Activated B cell treated with CpG ODN at 0.5 μM for 24 hours (primary cell): ENCODE measurements at regions not wholly inside any gene's neighbourhood (a gene's known extent, or its start where the extent isn't known, plus 50 kb on each side); places are given as distances from the start of the nearest gene placed in this dataset.

Experiments used
- ATAC-seq: fragments of 200-7000 bp; cut with Tn5 transposase; one replicate; pipeline ENCODE4 v1.10.0; 2021; ENCODE audit warnings: low read depth, mild to moderate bottlenecking, moderate library complexity
- CTCF ChIA-PET: fragments of 350-600 bp; sonication (Branson Sonifier 250); formaldehyde crosslinking; loops from one replicate; lab custom pipeline; 2021; ENCODE audit warnings: antibody characterized with exemption; lab: Charles Lee
- POLR2A ChIA-PET: fragments of 350-600 bp; sonication (Branson Sonifier 250); formaldehyde crosslinking; loops from one replicate; lab custom pipeline; 2021; ENCODE audit warnings: antibody characterized with exemption; lab: Charles Lee
- DNase-seq: peaks from one replicate; pipeline ENCODE4 v3.0.0; 2022
- H3K27ac Mint-ChIP-seq: one replicate; pipeline ENCODE4 v1.8.0; 2020; ENCODE audit warnings: mixed read lengths
- H3K27me3 Mint-ChIP-seq: one replicate; pipeline ENCODE4 v1.8.0; 2021; ENCODE audit warnings: mixed read lengths
- H3K36me3 Mint-ChIP-seq: one replicate; pipeline ENCODE4 v1.8.0; 2021; ENCODE audit warnings: low read depth, mixed read lengths
- H3K4me1 Mint-ChIP-seq: one replicate; pipeline ENCODE4 v1.8.0; 2021; ENCODE audit warnings: mixed read lengths
- H3K4me3 Mint-ChIP-seq: one replicate; pipeline ENCODE4 v1.8.0; 2020; ENCODE audit warnings: mild to moderate bottlenecking, mixed read lengths
- H3K9me3 Mint-ChIP-seq: one replicate; pipeline ENCODE4 v1.8.0; 2020; ENCODE audit warnings: mixed read lengths
- CTCF ChIP-seq: fragments of 200-600 bp; IDR thresholded peaks from one replicate; pipeline ENCODE4 v1.8.0; 2022; ENCODE audit warnings: antibody characterized with exemption, mild to moderate bottlenecking
- intact Hi-C: fragments of 100-400 bp; cut with micrococcal nuclease; formaldehyde crosslinking; loops from one replicate; pipeline ENCODE4 v1.15.1; 2024

GRCh38 chr7:85456254-85456653 is 269.4 kb upstream of the SEMA3D start:
- Mint-ChIP-seq H3K9me3 (no peaks in the 10 kb centered on the region), H3K27ac (no peak overlapping the region), H3K36me3 (no peaks in the 10 kb centered on the region), H3K27me3 (no peaks in the 10 kb centered on the region), H3K4me3 (no peak overlapping the region), H3K4me1 (no peaks in the 10 kb centered on the region)
- intact Hi-C loops, result no loop called here
- CTCF ChIA-PET, result no interaction called here
- TF ChIP-seq CTCF, result no peak
- POLR2A ChIA-PET, result no interaction called here
- DNase-seq, result no peak
- ATAC-seq, result no peak

DNA sequence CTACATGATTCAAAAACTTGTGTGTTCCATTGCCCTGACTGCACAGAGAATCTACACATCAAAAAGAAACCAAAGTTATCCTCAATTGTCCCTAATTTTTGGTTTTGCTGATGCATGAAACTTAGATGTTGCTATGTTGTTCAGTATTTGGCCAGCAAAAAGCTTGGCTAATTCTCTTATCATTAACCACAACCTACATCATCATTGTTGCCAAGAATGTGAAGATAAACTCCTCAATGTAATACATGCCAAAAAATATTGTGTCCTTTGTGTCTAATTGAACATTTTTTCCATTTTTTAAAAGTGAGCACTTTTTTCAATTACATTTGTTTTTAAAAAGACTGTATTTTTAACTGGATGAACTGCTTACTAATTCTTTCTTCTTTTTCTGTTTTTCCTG is 268.0 kb upstream of the SEMA3D start:
- ATAC-seq (no peak), DNase-seq (no peak)
- CTCF ChIA-PET, result interaction anchor here (1.1 kb wide), 1 partner anchor 413 kb away, joined by 3 read pairs; no protein-coding TSS in a partner anchor
- intact Hi-C loops, result no loop called here
- Mint-ChIP-seq H3K4me3 (no peak overlapping the region), H3K4me1 (no peaks in the 10 kb centered on the region), H3K27me3 (no peaks in the 10 kb centered on the region), H3K27ac (no peak overlapping the region), H3K9me3 (no peaks in the 10 kb centered on the region), H3K36me3 (no peaks in the 10 kb centered on the region)
- TF ChIP-seq CTCF, result no peak
- POLR2A ChIA-PET, result no interaction called here

- no peaks in the 10 kb centered on the region for H3K27me3 Mint-ChIP-seq
- H3K9me3 Mint-ChIP-seq, result no peaks in the 10 kb centered on the region
- no peak overlapping the region for H3K4me3 Mint-ChIP-seq
- no peaks in the 10 kb centered on the region for H3K4me1 Mint-ChIP-seq
- ChIA-PET CTCF (no interaction called here), POLR2A (no interaction called here)
- H3K36me3 Mint-ChIP-seq, result no peaks in the 10 kb centered on the region
- H3K27ac Mint-ChIP-seq, result no peak overlapping the region
- no peak for TF ChIP-seq CTCF
- no peak for DNase-seq
- ATAC-seq, result no peak
- intact Hi-C loops, result no loop called here
Measured at GRCh38 chr7:85452674-85453073, 265.8 kb upstream of the SEMA3D start.

DNA sequence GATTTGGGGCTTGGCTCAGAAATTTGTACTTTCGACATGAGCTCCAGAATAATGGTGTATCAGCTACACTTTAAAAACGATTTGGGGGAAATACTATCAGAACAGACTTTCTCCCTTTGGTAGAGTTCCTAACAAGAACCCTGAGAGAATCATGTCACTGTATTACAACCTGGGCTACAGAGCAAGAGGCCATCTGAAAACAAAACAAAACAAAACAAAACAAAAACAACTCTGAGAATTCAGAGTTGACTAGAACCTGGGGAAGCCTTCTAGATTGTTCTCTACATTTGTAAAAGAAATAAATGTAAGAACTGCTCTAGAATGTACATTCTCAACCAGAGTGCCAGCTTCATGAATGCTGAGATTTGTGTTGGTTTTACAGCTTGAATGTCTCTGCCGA is 262.6 kb upstream of the SEMA3D start:
- POLR2A ChIA-PET, result no interaction called here
- H3K4me1 Mint-ChIP-seq, result no peaks in the 10 kb centered on the region
- no peaks in the 10 kb centered on the region for H3K36me3 Mint-ChIP-seq
- DNase-seq (no peak), ATAC-seq (no peak)
- H3K9me3 Mint-ChIP-seq, result no peaks in the 10 kb centered on the region
- H3K4me3 Mint-ChIP-seq, result no peak overlapping the region
- intact Hi-C loops, result no loop called here
- no peak for TF ChIP-seq CTCF
- H3K27me3 Mint-ChIP-seq, result no peaks in the 10 kb centered on the region
- CTCF ChIA-PET, result no interaction called here
- no peak overlapping the region for H3K27ac Mint-ChIP-seq

GRCh38 chr7:85447004-85447403 is 260.1 kb upstream of the SEMA3D start:
- ATAC-seq, result no peak
- no peak overlapping the region for H3K4me3 Mint-ChIP-seq
- H3K36me3 Mint-ChIP-seq, result no peaks in the 10 kb centered on the region
- no peak for TF ChIP-seq CTCF
- CTCF ChIA-PET, result no interaction called here
- intact Hi-C loops, result no loop called here
- no peak overlapping the region for H3K27ac Mint-ChIP-seq
- no peaks in the 10 kb centered on the region for H3K4me1 Mint-ChIP-seq
- POLR2A ChIA-PET, result no interaction called here
- no peaks in the 10 kb centered on the region for H3K9me3 Mint-ChIP-seq
- DNase-seq, result no peak
- H3K27me3 Mint-ChIP-seq, result no peaks in the 10 kb centered on the region
